BE2C (cell line): ENCODE measurements at regions not wholly inside any gene's neighbourhood (a gene's known extent, or its start where the extent isn't known, plus 50 kb on each side); places are given as distances from the start of the nearest gene placed in this dataset.

Experiments used
- DNase-seq: peaks from one replicate; pipeline ENCODE4 v3.0.0-alpha.2; 2020
- H3K27me3 ChIP-seq: fragments of 250-450 bp; sonication (Bioruptor Pico); 2 replicates; pipeline ENCODE4 v1.5.1; 2020; ENCODE audit warnings: mild to moderate bottlenecking
- H3K36me3 ChIP-seq: fragments of 250-450 bp; sonication (Bioruptor Pico); 2 replicates; pipeline ENCODE4 v1.5.1; 2020; ENCODE audit warnings: mild to moderate bottlenecking
- H3K4me1 ChIP-seq: fragments of 250-450 bp; sonication (Bioruptor Pico); 2 replicates; pipeline ENCODE4 v1.5.1; 2020
- H3K4me3 ChIP-seq: 2 replicates; pipeline ENCODE4 v1.5.1; 2011; ENCODE audit warnings: low read depth, low read length
- H3K9me3 ChIP-seq: fragments of 250-450 bp; sonication (Bioruptor Pico); 2 replicates; pipeline ENCODE4 v1.5.1; 2020
- CTCF ChIP-seq: IDR thresholded peaks from 2 replicates; pipeline ENCODE4 v1.5.1; 2012; ENCODE audit warnings: mild to moderate bottlenecking, low read depth, low read length

GRCh38 chr21:27086186-27086585 lies 119.3 kb upstream of the ADAMTS5 start:
- H3K4me1 ChIP-seq = peaks cover 4% of the 10 kb centered on the region; the same call in 1 of the 2 replicates
- H3K4me3 ChIP-seq = no peak overlapping the region
- H3K9me3 ChIP-seq = no peaks in the 10 kb centered on the region
- TF ChIP-seq CTCF = no peak
- no peaks in the 10 kb centered on the region for H3K36me3 ChIP-seq
- H3K27me3 ChIP-seq = no peaks in the 10 kb centered on the region
- DNase-seq = no peak

- H3K4me3 ChIP-seq = no peak overlapping the region
- H3K9me3 ChIP-seq = no peaks in the 10 kb centered on the region
- H3K36me3 ChIP-seq = no peaks in the 10 kb centered on the region
- no peak for TF ChIP-seq CTCF
- DNase-seq = no peak
- no peaks in the 10 kb centered on the region for H3K27me3 ChIP-seq
- peaks cover 4% of the 10 kb centered on the region; the same call in 1 of the 2 replicates for H3K4me1 ChIP-seq
Observed at GRCh38 chr21:27085387-27085786, 118.5 kb upstream of the ADAMTS5 start.

GRCh38 chr21:27083144-27083543 lies 116.3 kb upstream of the ADAMTS5 start:
- no peak for TF ChIP-seq CTCF
- no peak for DNase-seq

GRCh38 chr21:27082431-27083010 lies 115.6 kb upstream of the ADAMTS5 start:
- H3K9me3 ChIP-seq = no peaks in the 10 kb centered on the region
- no peak overlapping the region for H3K4me3 ChIP-seq
- no peaks in the 10 kb centered on the region for H3K36me3 ChIP-seq
- H3K27me3 ChIP-seq = no peaks in the 10 kb centered on the region
- no peak for DNase-seq
- no peak for TF ChIP-seq CTCF
- H3K4me1 ChIP-seq = peaks cover 4% of the 10 kb centered on the region; the same call in 1 of the 2 replicates

More at GRCh38 chr21:27083144-27083543, 116.3 kb upstream of the ADAMTS5 start:
- H3K9me3 ChIP-seq = no peaks in the 10 kb centered on the region
- H3K4me3 ChIP-seq = no peak overlapping the region
- no peaks in the 10 kb centered on the region for H3K27me3 ChIP-seq
- H3K4me1 ChIP-seq = peaks cover 4% of the 10 kb centered on the region; the same call in 1 of the 2 replicates
- H3K36me3 ChIP-seq = no peaks in the 10 kb centered on the region

- H3K9me3 ChIP-seq = no peaks in the 10 kb centered on the region
- H3K36me3 ChIP-seq = no peaks in the 10 kb centered on the region
- DNase-seq = no peak
- TF ChIP-seq CTCF = no peak
- H3K27me3 ChIP-seq = no peaks in the 10 kb centered on the region
- no peak overlapping the region for H3K4me3 ChIP-seq
- no peaks in the 10 kb centered on the region for H3K4me1 ChIP-seq
Observed at GRCh38 chr21:27079636-27080240, 112.8 kb upstream of the ADAMTS5 start.

GRCh38 chr21:27078915-27079314 lies 112.0 kb upstream of the ADAMTS5 start:
- Histone ChIP-seq H3K27me3 (no peaks in the 10 kb centered on the region), H3K36me3 (no peaks in the 10 kb centered on the region), H3K4me3 (no peak overlapping the region), H3K9me3 (no peaks in the 10 kb centered on the region), H3K4me1 (no peaks in the 10 kb centered on the region)
- TF ChIP-seq CTCF = no peak
- DNase-seq = no peak
